ENCODE measurements at regions not wholly inside any gene's neighbourhood (a gene's known extent, or its start where the extent isn't known, plus 50 kb on each side); places are given as distances from the start of the nearest gene placed in this dataset.

- H3K4me2 ChIP-seq (ENCODE audit: low read length) = no peak overlapping the region
- no peak overlapping the region for H2AFZ ChIP-seq (ENCODE audit: low read depth, low read length)
- H3K27me3 ChIP-seq (ENCODE audit: insufficient read depth, low read depth, low read length) = no peaks in the 10 kb centered on the region
- no peak overlapping the region for H3K27ac ChIP-seq (ENCODE audit: low read length)
- H4K20me1 ChIP-seq (ENCODE audit: insufficient read depth) = no peaks in the 10 kb centered on the region
- no peaks in the 10 kb centered on the region for H3F3A ChIP-seq (ENCODE audit: insufficient read depth, low read length, poor library complexity, severe bottlenecking)
- TF ChIP-seq REST (IDR thresholded peaks at IDR 0.05; ENCODE audit: borderline replicate concordance) (no peak), SMC3 (conservative IDR thresholded peaks at IDR 0.05; ENCODE audit: poor library complexity) (no peak), EZH2 (IDR thresholded peaks at IDR 0.05; ENCODE audit: borderline replicate concordance, insufficient read depth, low read length, poor library complexity, severe bottlenecking) (no peak), POLR2AphosphoS5 (IDR thresholded peaks at IDR 0.05) (no peak), RAD21 (conservative IDR thresholded peaks at IDR 0.05) (no peak), CTCF (IDR thresholded peaks at IDR 0.05; ENCODE audit: poor library complexity, severe bottlenecking) (no peak), EP300 (conservative IDR thresholded peaks at IDR 0.05; ENCODE audit: poor library complexity, severe bottlenecking) (no peak), TAF1 (IDR thresholded peaks at IDR 0.05; ENCODE audit: low read depth) (no peak), MXI1 (conservative IDR thresholded peaks at IDR 0.05; ENCODE audit: poor library complexity, severe bottlenecking) (no peak)
- H3K9ac ChIP-seq (ENCODE audit: low read length) = no peak overlapping the region
- H3K4me3 ChIP-seq (ENCODE audit: low read length) = no peak overlapping the region
- no peaks in the 10 kb centered on the region for H3K9me3 ChIP-seq (ENCODE audit: low read length)
- H3K9me2 ChIP-seq (ENCODE audit: insufficient read depth, low read length) = no peaks in the 10 kb centered on the region
- no peaks in the 10 kb centered on the region for H3K36me3 ChIP-seq (ENCODE audit: insufficient read depth, low read length)
- no peaks in the 10 kb centered on the region for H3K79me2 ChIP-seq (replicated peaks; ENCODE audit: insufficient read depth, low read length)
Observed at GRCh38 chr2:7132753-7133152, 215.5 kb downstream of the RNF144A start.

- Histone ChIP-seq H3K4me2 (ENCODE audit: low read length) (no peak overlapping the region), H3K4me3 (ENCODE audit: low read length) (no peak overlapping the region), H4K20me1 (ENCODE audit: insufficient read depth) (no peaks in the 10 kb centered on the region), H3K27ac (ENCODE audit: low read length) (no peak overlapping the region), H3K27me3 (ENCODE audit: insufficient read depth, low read depth, low read length) (no peaks in the 10 kb centered on the region), H3F3A (ENCODE audit: insufficient read depth, low read length, poor library complexity, severe bottlenecking) (no peaks in the 10 kb centered on the region), H2AFZ (ENCODE audit: low read depth, low read length) (no peak overlapping the region), H3K9ac (ENCODE audit: low read length) (no peak overlapping the region), H3K9me3 (ENCODE audit: low read length) (no peaks in the 10 kb centered on the region), H3K36me3 (ENCODE audit: insufficient read depth, low read length) (no peaks in the 10 kb centered on the region), H3K9me2 (ENCODE audit: insufficient read depth, low read length) (no peaks in the 10 kb centered on the region), H3K79me2 (replicated peaks; ENCODE audit: insufficient read depth, low read length) (no peaks in the 10 kb centered on the region)
- TF ChIP-seq EZH2 (IDR thresholded peaks at IDR 0.05; ENCODE audit: borderline replicate concordance, insufficient read depth, low read length, poor library complexity, severe bottlenecking) (no peak), REST (IDR thresholded peaks at IDR 0.05; ENCODE audit: borderline replicate concordance) (no peak), TAF1 (IDR thresholded peaks at IDR 0.05; ENCODE audit: low read depth) (no peak), RAD21 (conservative IDR thresholded peaks at IDR 0.05) (no peak), SMC3 (conservative IDR thresholded peaks at IDR 0.05; ENCODE audit: poor library complexity) (no peak), EP300 (conservative IDR thresholded peaks at IDR 0.05; ENCODE audit: poor library complexity, severe bottlenecking) (no peak), CTCF (IDR thresholded peaks at IDR 0.05; ENCODE audit: poor library complexity, severe bottlenecking) (no peak), MXI1 (conservative IDR thresholded peaks at IDR 0.05; ENCODE audit: poor library complexity, severe bottlenecking) (no peak), POLR2AphosphoS5 (IDR thresholded peaks at IDR 0.05) (no peak)
Observed at GRCh38 chr2:7133521-7133920, 216.3 kb downstream of the RNF144A start.

Measured in neural cell (in vitro differentiated cells).